ENCODE measurements at regions not wholly inside any gene's neighbourhood (a gene's known extent, or its start where the extent isn't known, plus 50 kb on each side); places are given as distances from the start of the nearest gene placed in this dataset.
A peak's percentile ranks its signal among the peaks of the same experiment; 100 is the strongest.

GRCh38 chr9:90053027-90053426 lies 448.2 kb downstream of the GADD45G start:
- TF ChIP-seq RXRA (IDR thresholded peaks at IDR 0.05; ENCODE audit: borderline replicate concordance, low read depth) (no peak), CTCF (IDR thresholded peaks at IDR 0.05) (peak; percentile 19; the same call in 1 of the 2 replicates), POLR2AphosphoS5 (IDR thresholded peaks at IDR 0.05; ENCODE audit: low read depth, low read length) (no peak), NFIC (IDR thresholded peaks at IDR 0.05; ENCODE audit: borderline replicate concordance) (no peak)

Data from SK-N-SH (cell line).